ENCODE measurements at regions not wholly inside any gene's neighbourhood (a gene's known extent, or its start where the extent isn't known, plus 50 kb on each side); places are given as distances from the start of the nearest gene placed in this dataset.

GRCh38 chr4:126572264-126572663, 1060.5 kb upstream of the INTU start:
- DNase-seq = peak in 2 of 3 donors; percentile 1 to 7
- Histone ChIP-seq H3K9me3 (ENCODE audit: control extremely low read depth in 1 of 5, control insufficient read depth in 4 of 5, insufficient read depth in 2 of 5, low read depth in 1 of 5, low read length in 4 of 5) (no peaks in the 10 kb centered on the region), H3K27ac (ENCODE audit: insufficient read depth in 1 of 2, low read depth in 1 of 2, low read length in 2 of 2, poor library complexity in 1 of 2, severe bottlenecking in 2 of 2) (no peak overlapping the region), H3K36me3 (ENCODE audit: control insufficient read depth in 4 of 4, insufficient read depth in 4 of 4, low read length in 3 of 4) (no peaks in the 10 kb centered on the region), H3K27me3 (replicated peaks in 2 of 5; ENCODE audit: control insufficient read depth in 4 of 5, insufficient read depth in 5 of 5, low read length in 4 of 5) (no peaks in the 10 kb centered on the region), H3K4me1 (ENCODE audit: control extremely low read depth in 1 of 4, control insufficient read depth in 4 of 4, insufficient read depth in 4 of 4, low read length in 3 of 4) (no peaks in the 10 kb centered on the region), H3K4me3 (ENCODE audit: control insufficient read depth in 1 of 7, extremely low read depth in 1 of 7, insufficient read depth in 4 of 7, low read depth in 2 of 7, low read length in 6 of 7) (no peak overlapping the region)
- CTCF ChIA-PET = no interaction called here
- WGBS (ENCODE audit: insufficient coverage) = 50% methylated on average over 2 of the region's 2 CpGs
- POLR2A ChIA-PET = no interaction called here

GRCh38 chr4:126582737-126583136, 1050.0 kb upstream of the INTU start:
- peaks cover 0 to 2% (median 0%) of the 10 kb centered on the region in 5 experiments for H3K9me3 ChIP-seq (ENCODE audit: control extremely low read depth in 1 of 5, control insufficient read depth in 4 of 5, insufficient read depth in 2 of 5, low read depth in 1 of 5, low read length in 4 of 5)
- 100% methylated on average over 2 of the region's 2 CpGs for WGBS (ENCODE audit: insufficient coverage)
- no peaks in the 10 kb centered on the region for H3K36me3 ChIP-seq (ENCODE audit: control insufficient read depth in 4 of 4, insufficient read depth in 4 of 4, low read length in 3 of 4)
- ChIA-PET POLR2A (no interaction called here), CTCF (no interaction called here)
- DNase-seq = no peak
- H3K4me3 ChIP-seq (ENCODE audit: control insufficient read depth in 1 of 7, extremely low read depth in 1 of 7, insufficient read depth in 4 of 7, low read depth in 2 of 7, low read length in 6 of 7) = no peak overlapping the region
- H3K27ac ChIP-seq (ENCODE audit: insufficient read depth in 1 of 2, low read depth in 1 of 2, low read length in 2 of 2, poor library complexity in 1 of 2, severe bottlenecking in 2 of 2) = no peak overlapping the region
- H3K27me3 ChIP-seq (replicated peaks in 2 of 5; ENCODE audit: control insufficient read depth in 4 of 5, insufficient read depth in 5 of 5, low read length in 4 of 5) = no peaks in the 10 kb centered on the region
- H3K4me1 ChIP-seq (ENCODE audit: control extremely low read depth in 1 of 4, control insufficient read depth in 4 of 4, insufficient read depth in 4 of 4, low read length in 3 of 4) = no peaks in the 10 kb centered on the region

GRCh38 chr4:126583509-126583908, 1049.2 kb upstream of the INTU start:
- H3K27ac ChIP-seq (ENCODE audit: insufficient read depth in 1 of 2, low read depth in 1 of 2, low read length in 2 of 2, poor library complexity in 1 of 2, severe bottlenecking in 2 of 2) = no peak overlapping the region
- ChIA-PET CTCF (no interaction called here), POLR2A (no interaction called here)
- DNase-seq = no peak
- peaks cover 0 to 2% (median 0%) of the 10 kb centered on the region in 5 experiments for H3K9me3 ChIP-seq (ENCODE audit: control extremely low read depth in 1 of 5, control insufficient read depth in 4 of 5, insufficient read depth in 2 of 5, low read depth in 1 of 5, low read length in 4 of 5)
- no peak overlapping the region for H3K4me3 ChIP-seq (ENCODE audit: control insufficient read depth in 1 of 7, extremely low read depth in 1 of 7, insufficient read depth in 4 of 7, low read depth in 2 of 7, low read length in 6 of 7)
- no peaks in the 10 kb centered on the region for H3K4me1 ChIP-seq (ENCODE audit: control extremely low read depth in 1 of 4, control insufficient read depth in 4 of 4, insufficient read depth in 4 of 4, low read length in 3 of 4)
- no CpG with 5 or more reads among the region's 1 CpG for WGBS (ENCODE audit: insufficient coverage)
- H3K27me3 ChIP-seq (replicated peaks in 2 of 5; ENCODE audit: control insufficient read depth in 4 of 5, insufficient read depth in 5 of 5, low read length in 4 of 5) = no peaks in the 10 kb centered on the region
- no peaks in the 10 kb centered on the region for H3K36me3 ChIP-seq (ENCODE audit: control insufficient read depth in 4 of 4, insufficient read depth in 4 of 4, low read length in 3 of 4)

GRCh38 chr4:126591583-126591982, 1041.2 kb upstream of the INTU start:
- no peak overlapping the region for H3K4me3 ChIP-seq (ENCODE audit: control insufficient read depth in 1 of 7, extremely low read depth in 1 of 7, insufficient read depth in 4 of 7, low read depth in 2 of 7, low read length in 6 of 7)
- H3K27ac ChIP-seq (ENCODE audit: insufficient read depth in 1 of 2, low read depth in 1 of 2, low read length in 2 of 2, poor library complexity in 1 of 2, severe bottlenecking in 2 of 2) = no peak overlapping the region
- ChIA-PET CTCF (no interaction called here), POLR2A (no interaction called here)
- no peaks in the 10 kb centered on the region for H3K9me3 ChIP-seq (ENCODE audit: control extremely low read depth in 1 of 5, control insufficient read depth in 4 of 5, insufficient read depth in 2 of 5, low read depth in 1 of 5, low read length in 4 of 5)
- no peak for DNase-seq
- H3K36me3 ChIP-seq (ENCODE audit: control insufficient read depth in 4 of 4, insufficient read depth in 4 of 4, low read length in 3 of 4) = no peaks in the 10 kb centered on the region
- no peaks in the 10 kb centered on the region for H3K27me3 ChIP-seq (replicated peaks in 2 of 5; ENCODE audit: control insufficient read depth in 4 of 5, insufficient read depth in 5 of 5, low read length in 4 of 5)
- H3K4me1 ChIP-seq (ENCODE audit: control extremely low read depth in 1 of 4, control insufficient read depth in 4 of 4, insufficient read depth in 4 of 4, low read length in 3 of 4) = no peaks in the 10 kb centered on the region

- no peaks in the 10 kb centered on the region for H3K9me3 ChIP-seq (ENCODE audit: control extremely low read depth in 1 of 5, control insufficient read depth in 4 of 5, insufficient read depth in 2 of 5, low read depth in 1 of 5, low read length in 4 of 5)
- no CpG with 5 or more reads among the region's 3 CpGs for WGBS (ENCODE audit: insufficient coverage)
- no peaks in the 10 kb centered on the region for H3K36me3 ChIP-seq (ENCODE audit: control insufficient read depth in 4 of 4, insufficient read depth in 4 of 4, low read length in 3 of 4)
- no peak overlapping the region for H3K27ac ChIP-seq (ENCODE audit: insufficient read depth in 1 of 2, low read depth in 1 of 2, low read length in 2 of 2, poor library complexity in 1 of 2, severe bottlenecking in 2 of 2)
- H3K27me3 ChIP-seq (replicated peaks in 2 of 5; ENCODE audit: control insufficient read depth in 4 of 5, insufficient read depth in 5 of 5, low read length in 4 of 5) = no peaks in the 10 kb centered on the region
- DNase-seq = no peak
- POLR2A ChIA-PET = no interaction called here
- no peaks in the 10 kb centered on the region for H3K4me1 ChIP-seq (ENCODE audit: control extremely low read depth in 1 of 4, control insufficient read depth in 4 of 4, insufficient read depth in 4 of 4, low read length in 3 of 4)
- CTCF ChIA-PET = no interaction called here
- no peak overlapping the region for H3K4me3 ChIP-seq (ENCODE audit: control insufficient read depth in 1 of 7, extremely low read depth in 1 of 7, insufficient read depth in 4 of 7, low read depth in 2 of 7, low read length in 6 of 7)
Measured at GRCh38 chr4:126592088-126592487, 1040.7 kb upstream of the INTU start.

- POLR2A ChIA-PET = no interaction called here
- Histone ChIP-seq H3K9me3 (ENCODE audit: control extremely low read depth in 1 of 5, control insufficient read depth in 4 of 5, insufficient read depth in 2 of 5, low read depth in 1 of 5, low read length in 4 of 5) (no peaks in the 10 kb centered on the region), H3K4me1 (ENCODE audit: control extremely low read depth in 1 of 4, control insufficient read depth in 4 of 4, insufficient read depth in 4 of 4, low read length in 3 of 4) (no peaks in the 10 kb centered on the region), H3K27ac (ENCODE audit: insufficient read depth in 1 of 2, low read depth in 1 of 2, low read length in 2 of 2, poor library complexity in 1 of 2, severe bottlenecking in 2 of 2) (no peak overlapping the region), H3K36me3 (ENCODE audit: control insufficient read depth in 4 of 4, insufficient read depth in 4 of 4, low read length in 3 of 4) (no peaks in the 10 kb centered on the region), H3K27me3 (replicated peaks in 2 of 5; ENCODE audit: control insufficient read depth in 4 of 5, insufficient read depth in 5 of 5, low read length in 4 of 5) (no peaks in the 10 kb centered on the region), H3K4me3 (ENCODE audit: control insufficient read depth in 1 of 7, extremely low read depth in 1 of 7, insufficient read depth in 4 of 7, low read depth in 2 of 7, low read length in 6 of 7) (no peak overlapping the region)
- 100% methylated on average over 1 of the region's 2 CpGs for WGBS (ENCODE audit: insufficient coverage)
- CTCF ChIA-PET = no interaction called here
- DNase-seq = no peak
Measured at GRCh38 chr4:126593626-126594025, 1039.1 kb upstream of the INTU start.

GRCh38 chr4:126595643-126596042, 1037.1 kb upstream of the INTU start:
- 86% methylated on average over 1 of the region's 2 CpGs for WGBS (ENCODE audit: insufficient coverage)
- no peak for DNase-seq
- ChIA-PET POLR2A (no interaction called here), CTCF (no interaction called here)
- Histone ChIP-seq H3K4me3 (ENCODE audit: control insufficient read depth in 1 of 7, extremely low read depth in 1 of 7, insufficient read depth in 4 of 7, low read depth in 2 of 7, low read length in 6 of 7) (no peak overlapping the region), H3K27me3 (replicated peaks in 2 of 5; ENCODE audit: control insufficient read depth in 4 of 5, insufficient read depth in 5 of 5, low read length in 4 of 5) (no peaks in the 10 kb centered on the region), H3K27ac (ENCODE audit: insufficient read depth in 1 of 2, low read depth in 1 of 2, low read length in 2 of 2, poor library complexity in 1 of 2, severe bottlenecking in 2 of 2) (no peak overlapping the region), H3K9me3 (ENCODE audit: control extremely low read depth in 1 of 5, control insufficient read depth in 4 of 5, insufficient read depth in 2 of 5, low read depth in 1 of 5, low read length in 4 of 5) (no peaks in the 10 kb centered on the region), H3K36me3 (ENCODE audit: control insufficient read depth in 4 of 4, insufficient read depth in 4 of 4, low read length in 3 of 4) (no peaks in the 10 kb centered on the region), H3K4me1 (ENCODE audit: control extremely low read depth in 1 of 4, control insufficient read depth in 4 of 4, insufficient read depth in 4 of 4, low read length in 3 of 4) (no peaks in the 10 kb centered on the region)

- WGBS (ENCODE audit: insufficient coverage) = no CpG with 5 or more reads among the region's 4 CpGs
- POLR2A ChIA-PET = no interaction called here
- Histone ChIP-seq H3K27me3 (replicated peaks in 2 of 5; ENCODE audit: control insufficient read depth in 4 of 5, insufficient read depth in 5 of 5, low read length in 4 of 5) (no peaks in the 10 kb centered on the region), H3K27ac (ENCODE audit: insufficient read depth in 1 of 2, low read depth in 1 of 2, low read length in 2 of 2, poor library complexity in 1 of 2, severe bottlenecking in 2 of 2) (no peak overlapping the region), H3K9me3 (ENCODE audit: control extremely low read depth in 1 of 5, control insufficient read depth in 4 of 5, insufficient read depth in 2 of 5, low read depth in 1 of 5, low read length in 4 of 5) (no peaks in the 10 kb centered on the region), H3K4me1 (ENCODE audit: control extremely low read depth in 1 of 4, control insufficient read depth in 4 of 4, insufficient read depth in 4 of 4, low read length in 3 of 4) (no peaks in the 10 kb centered on the region), H3K36me3 (ENCODE audit: control insufficient read depth in 4 of 4, insufficient read depth in 4 of 4, low read length in 3 of 4) (no peaks in the 10 kb centered on the region), H3K4me3 (ENCODE audit: control insufficient read depth in 1 of 7, extremely low read depth in 1 of 7, insufficient read depth in 4 of 7, low read depth in 2 of 7, low read length in 6 of 7) (no peak overlapping the region)
- DNase-seq = no peak
- CTCF ChIA-PET = interaction anchor here (1.3 kb wide), 1 partner anchor 11 kb away, joined by 5 read pairs; no protein-coding TSS in a partner anchor
Measured at GRCh38 chr4:126599746-126600145, 1033.0 kb upstream of the INTU start.
